ENCODE measurements at regions not wholly inside any gene's neighbourhood (a gene's known extent, or its start where the extent isn't known, plus 50 kb on each side); places are given as distances from the start of the nearest gene placed in this dataset.
"Not testable (repeated sequence)": the region's sequence is repeated elsewhere in the genome, so short reads cannot be mapped to it uniquely, and the experiment has no call there.

- DNase-seq (ENCODE audit: low read depth in 4 of 4, low spot score in 1 of 4): no peak
Observed at GRCh38 chr4:30543057-30543456, 177.1 kb upstream of the PCDH7 start.

GRCh38 chr4:30553151-30553550 lies 167.0 kb upstream of the PCDH7 start:
- no peak for DNase-seq (ENCODE audit: low read depth in 4 of 4, low spot score in 1 of 4)

GRCh38 chr4:30553706-30554105 lies 166.5 kb upstream of the PCDH7 start:
- no peak for DNase-seq (ENCODE audit: low read depth in 4 of 4, low spot score in 1 of 4)

GRCh38 chr4:30555775-30556174 lies 164.4 kb upstream of the PCDH7 start:
- no peak for DNase-seq (ENCODE audit: low read depth in 4 of 4, low spot score in 1 of 4)

GRCh38 chr4:30559481-30559880 lies 160.7 kb upstream of the PCDH7 start:
- no peak for DNase-seq (ENCODE audit: low read depth in 4 of 4, low spot score in 1 of 4)

- no peak for DNase-seq (ENCODE audit: low read depth in 4 of 4, low spot score in 1 of 4)
Observed at GRCh38 chr4:30586850-30587249, 133.3 kb upstream of the PCDH7 start.

GRCh38 chr4:30589669-30590068 lies 130.5 kb upstream of the PCDH7 start:
- not testable (repeated sequence) for DNase-seq (ENCODE audit: low read depth in 4 of 4, low spot score in 1 of 4)

GRCh38 chr4:30600246-30601017 lies 119.7 kb upstream of the PCDH7 start:
- no peak for DNase-seq (ENCODE audit: low read depth in 4 of 4, low spot score in 1 of 4)

- no peak for DNase-seq (ENCODE audit: low read depth in 4 of 4, low spot score in 1 of 4)
Observed at GRCh38 chr4:30601070-30601865, 118.9 kb upstream of the PCDH7 start.

- no peak for DNase-seq (ENCODE audit: low read depth in 4 of 4, low spot score in 1 of 4)
Observed at GRCh38 chr4:30605616-30606190, 114.5 kb upstream of the PCDH7 start.

GRCh38 chr4:30610361-30610760 lies 109.8 kb upstream of the PCDH7 start:
- no peak for DNase-seq (ENCODE audit: low read depth in 4 of 4, low spot score in 1 of 4)

- no peak for DNase-seq (ENCODE audit: low read depth in 4 of 4, low spot score in 1 of 4)
Observed at GRCh38 chr4:30614771-30615170, 105.4 kb upstream of the PCDH7 start.

GRCh38 chr4:30616942-30617646 lies 103.1 kb upstream of the PCDH7 start:
- no peak for DNase-seq (ENCODE audit: low read depth in 4 of 4, low spot score in 1 of 4)

GRCh38 chr4:30617836-30618235 lies 102.3 kb upstream of the PCDH7 start:
- no peak for DNase-seq (ENCODE audit: low read depth in 4 of 4, low spot score in 1 of 4)

- DNase-seq (ENCODE audit: low read depth in 4 of 4, low spot score in 1 of 4): no peak
Observed at GRCh38 chr4:30619679-30620078, 100.5 kb upstream of the PCDH7 start.

- no peak for DNase-seq (ENCODE audit: low read depth in 4 of 4, low spot score in 1 of 4)
Observed at GRCh38 chr4:30620711-30621110, 99.5 kb upstream of the PCDH7 start.

- DNase-seq (ENCODE audit: low read depth in 4 of 4, low spot score in 1 of 4): no peak
Observed at GRCh38 chr4:30630431-30630830, 89.7 kb upstream of the PCDH7 start.

GRCh38 chr4:30632751-30633150 lies 87.4 kb upstream of the PCDH7 start:
- DNase-seq (ENCODE audit: low read depth in 4 of 4, low spot score in 1 of 4): no peak

GRCh38 chr4:30641345-30641744 lies 78.8 kb upstream of the PCDH7 start:
- no peak for DNase-seq (ENCODE audit: low read depth in 4 of 4, low spot score in 1 of 4)

GRCh38 chr4:30642567-30642966 lies 77.6 kb upstream of the PCDH7 start:
- no peak for DNase-seq (ENCODE audit: low read depth in 4 of 4, low spot score in 1 of 4)

GRCh38 chr4:30653291-30653690 lies 66.9 kb upstream of the PCDH7 start:
- no peak for DNase-seq (ENCODE audit: low read depth in 4 of 4, low spot score in 1 of 4)

- no peak for DNase-seq (ENCODE audit: low read depth in 4 of 4, low spot score in 1 of 4)
Observed at GRCh38 chr4:30656828-30657227, 63.3 kb upstream of the PCDH7 start.

Measured in stimulated activated CD4-positive, alpha-beta T cell treated with anti-CD3 and anti-CD28 coated beads, Interleukin-1b, Interleukin-23, amount 100 ng/mL, for 24 hours (primary cell).